B cell (primary cell): ENCODE measurements at regions not wholly inside any gene's neighbourhood (a gene's known extent, or its start where the extent isn't known, plus 50 kb on each side); places are given as distances from the start of the nearest gene placed in this dataset.

Source experiments
- ATAC-seq: fragments of 200-7000 bp; cut with Tn5 transposase; one replicate; pipeline ENCODE4 v1.10.0; 2021; ENCODE audit warnings: low read depth, mild to moderate bottlenecking, moderate number of reproducible peaks, moderate library complexity
- CTCF ChIA-PET: fragments of 350-600 bp; sonication (Branson Sonifier 250); formaldehyde crosslinking; loops from one replicate; lab custom pipeline; 2021; ENCODE audit warnings: antibody characterized with exemption, inconsistent platforms; lab: Charles Lee
- POLR2A ChIA-PET: fragments of 350-600 bp; sonication (Branson Sonifier 250); formaldehyde crosslinking; loops from one replicate; lab custom pipeline; 2021; ENCODE audit warnings: antibody characterized with exemption; lab: Charles Lee
- DNase-seq: peaks from one replicate; pipeline ENCODE4 v3.0.0; 2013
- H2AFZ ChIP-seq: 2 replicates; pipeline ENCODE4 v1.6.1; 2012; ENCODE audit warnings: mild to moderate bottlenecking, low read depth, low read length; ENCODE audit not compliant: insufficient read depth, poor library complexity, severe bottlenecking
- H3K27ac ChIP-seq, 2 donors: 1 replicate in 1 of 2; 2 replicates in 1 of 2; pipeline ENCODE4 v1.5.1; 2012 to 2013; ENCODE audit warnings: low read length in 2 of 2, mild to moderate bottlenecking in 2 of 2, moderate library complexity in 1 of 2
- H3K27me3 ChIP-seq, 4 experiments: fragments of 200-600 bp in 1 of 4; sonication (generic) in 1 of 4; replicated peaks in 1 of 4; 1 replicate in 2 of 4; 2 replicates in 2 of 4; pipeline versions ENCODE4 v1.6.1 to v1.7.0; 2013 to 2016; ENCODE audit warnings: low read length in 3 of 4, mild to moderate bottlenecking in 2 of 4, mixed read lengths in 1 of 4, moderate library complexity in 1 of 4; ENCODE audit not compliant: insufficient read depth in 4 of 4, control insufficient read depth in 3 of 4; ENCODE audit errors: control extremely low read depth in 1 of 4
- H3K36me3 ChIP-seq, 2 experiments: replicated peaks in 1 of 2; 1 replicate in 1 of 2; 2 replicates in 1 of 2; pipeline versions ENCODE4 v1.6.1 to v1.7.1; 2013; ENCODE audit warnings: low read length in 1 of 2; ENCODE audit not compliant: insufficient read depth in 2 of 2, control insufficient read depth in 1 of 2; ENCODE audit errors: control extremely low read depth in 1 of 2, extremely low read depth in 1 of 2
- H3K4me1 ChIP-seq, 2 donors: fragments of 200-600 bp in 1 of 2; sonication (generic) in 1 of 2; 1 replicate in 1 of 2; 2 replicates in 1 of 2; pipeline versions ENCODE4 v1.5.1 to v1.6.1; 2013 to 2017; ENCODE audit warnings: low read length in 2 of 2; ENCODE audit not compliant: control insufficient read depth in 2 of 2, insufficient read depth in 2 of 2
- H3K4me2 ChIP-seq: replicated peaks from 2 replicates; pipeline ENCODE3; 2012; ENCODE audit warnings: mild to moderate bottlenecking, low read depth, low read length; ENCODE audit not compliant: poor library complexity, severe bottlenecking
- H3K4me3 ChIP-seq, 5 experiments: fragments of 200-600 bp in 1 of 5; sonication (generic) in 1 of 5; 1 replicate in 3 of 5; 2 replicates in 2 of 5; pipeline versions ENCODE4 v1.5.1 to v1.7.0; 2011 to 2016; ENCODE audit warnings: low read length in 4 of 5, mild to moderate bottlenecking in 4 of 5, low read depth in 2 of 5, control low read depth in 1 of 5, moderate library complexity in 1 of 5; ENCODE audit not compliant: insufficient read depth in 1 of 5; ENCODE audit errors: control extremely low read depth in 1 of 5, extremely low read depth in 1 of 5
- H3K79me2 ChIP-seq: fragments of 200-600 bp; sonication (generic); one replicate; pipeline ENCODE4 v1.6.0; 2016; ENCODE audit warnings: low read length; ENCODE audit not compliant: control insufficient read depth, insufficient read depth
- H3K9ac ChIP-seq: fragments of 200-600 bp; sonication (generic); 2 replicates; pipeline ENCODE4 v1.6.1; 2017; ENCODE audit warnings: mild to moderate bottlenecking, low read length, moderate library complexity
- H3K9me3 ChIP-seq, 3 donors: one replicate each; pipeline versions ENCODE4 v1.6.1 to v1.7.1; 2013; ENCODE audit warnings: low read length in 2 of 3; ENCODE audit not compliant: control insufficient read depth in 2 of 3, insufficient read depth in 1 of 3; ENCODE audit errors: control extremely low read depth in 1 of 3
- H4K20me1 ChIP-seq: 2 replicates; pipeline ENCODE4 v1.6.0; 2012; ENCODE audit warnings: mild to moderate bottlenecking, low read length; ENCODE audit not compliant: insufficient read depth, control insufficient read depth, poor library complexity, severe bottlenecking
- H3K27ac Mint-ChIP-seq: one replicate; pipeline ENCODE4 v1.8.0; 2021; ENCODE audit warnings: mixed read lengths
- H3K27me3 Mint-ChIP-seq: one replicate; pipeline ENCODE4 v1.8.0; 2021; ENCODE audit warnings: mixed read lengths
- H3K4me1 Mint-ChIP-seq: one replicate; pipeline ENCODE4 v1.8.0; 2021; ENCODE audit warnings: mixed read lengths
- H3K4me3 Mint-ChIP-seq: one replicate; pipeline ENCODE4 v1.8.0; 2021; ENCODE audit warnings: mixed read lengths
- H3K9me3 Mint-ChIP-seq: one replicate; pipeline ENCODE4 v1.8.0; 2022; ENCODE audit warnings: mixed read lengths; ENCODE audit not compliant: insufficient read depth
- EZH2 ChIP-seq: IDR thresholded peaks from 2 replicates; pipeline ENCODE4 v1.6.1; 2012; ENCODE audit warnings: borderline replicate concordance, low read depth, mild to moderate bottlenecking, moderate library complexity, low read length; ENCODE audit not compliant: insufficient read depth, poor library complexity, severe bottlenecking
- WGBS: methylation state at CpG from one replicate; pipeline ENCODE4 v1.1.5; 2013; ENCODE audit warnings: missing lambda C conversion rate; ENCODE audit not compliant: insufficient coverage; 5-methylcytosine and 5-hydroxymethylcytosine counted together
- intact Hi-C: fragments of 100-400 bp; cut with micrococcal nuclease; formaldehyde crosslinking; loops from one replicate; pipeline ENCODE4 v1.10.0; 2022
- TF ChIP-seq, protein P1 (sequence below): fragments of 200-600 bp; IDR thresholded peaks from one replicate; pipeline ENCODE4 v1.8.0; 2022; ENCODE audit warnings: antibody characterized with exemption, mild to moderate bottlenecking

DNA sequence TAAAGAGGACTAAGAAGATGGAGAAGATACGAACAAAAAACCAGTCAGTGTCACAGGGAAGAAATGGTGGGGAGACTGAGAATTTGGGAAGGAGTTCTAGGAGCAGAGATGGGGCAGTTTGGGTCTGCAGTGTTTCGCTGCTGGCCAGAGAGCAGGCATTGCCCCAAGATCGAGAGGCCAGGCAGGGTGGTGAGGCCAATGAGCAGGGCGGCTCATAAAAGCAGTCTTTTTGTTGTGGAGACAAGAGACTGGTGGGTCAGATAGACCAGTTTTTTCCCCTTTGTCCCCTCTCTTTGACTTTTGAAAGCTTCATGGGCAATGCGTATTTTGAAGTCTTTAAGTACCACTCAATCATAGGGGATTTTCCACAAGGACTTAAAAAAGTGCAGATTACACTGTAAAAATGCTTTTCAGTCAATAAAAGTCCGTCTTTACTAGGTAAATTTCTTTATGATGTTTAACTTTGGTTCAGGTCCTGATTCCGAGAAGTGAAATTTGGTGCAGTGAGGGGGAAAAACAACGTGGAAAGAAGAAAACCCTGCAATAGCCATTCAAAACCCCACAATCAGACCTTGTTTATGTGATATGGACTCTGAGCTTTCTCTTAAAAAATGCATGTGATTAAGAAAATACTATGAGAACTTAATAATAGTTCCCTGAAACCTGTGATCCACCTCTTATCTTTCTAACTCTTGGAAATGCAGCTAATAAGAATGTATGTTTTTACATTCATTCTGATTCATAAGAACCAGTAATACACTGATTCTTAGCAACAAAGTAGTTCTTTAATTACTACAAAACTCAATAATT is 338.9 kb downstream of the KLF5 start:
- Histone ChIP-seq H3K4me3 (no peak overlapping the region), H3K36me3 (no peaks in the 10 kb centered on the region), H3K79me2 (no peaks in the 10 kb centered on the region), H3K27me3 (no peaks in the 10 kb centered on the region), H4K20me1 (no peaks in the 10 kb centered on the region), H3K27ac (no peak overlapping the region), H3K9ac (no peak overlapping the region), H2AFZ (no peak overlapping the region), H3K9me3 (no peaks in the 10 kb centered on the region), H3K4me2 (no peak overlapping the region), H3K4me1 (no peaks in the 10 kb centered on the region)
- Mint-ChIP-seq H3K27me3 (no peaks in the 10 kb centered on the region), H3K9me3 (no peaks in the 10 kb centered on the region), H3K4me1 (no peaks in the 10 kb centered on the region), H3K4me3 (no peak overlapping the region), H3K27ac (no peak overlapping the region)
- ATAC-seq: no peak
- CTCF ChIA-PET: no interaction called here
- intact Hi-C loops: no loop called here
- POLR2A ChIA-PET: no interaction called here
- no peak for DNase-seq
- WGBS: 63% methylated on average over 4 of the region's 8 CpGs
- TF ChIP-seq EZH2: no peak
- TF ChIP-seq, protein P1, sequence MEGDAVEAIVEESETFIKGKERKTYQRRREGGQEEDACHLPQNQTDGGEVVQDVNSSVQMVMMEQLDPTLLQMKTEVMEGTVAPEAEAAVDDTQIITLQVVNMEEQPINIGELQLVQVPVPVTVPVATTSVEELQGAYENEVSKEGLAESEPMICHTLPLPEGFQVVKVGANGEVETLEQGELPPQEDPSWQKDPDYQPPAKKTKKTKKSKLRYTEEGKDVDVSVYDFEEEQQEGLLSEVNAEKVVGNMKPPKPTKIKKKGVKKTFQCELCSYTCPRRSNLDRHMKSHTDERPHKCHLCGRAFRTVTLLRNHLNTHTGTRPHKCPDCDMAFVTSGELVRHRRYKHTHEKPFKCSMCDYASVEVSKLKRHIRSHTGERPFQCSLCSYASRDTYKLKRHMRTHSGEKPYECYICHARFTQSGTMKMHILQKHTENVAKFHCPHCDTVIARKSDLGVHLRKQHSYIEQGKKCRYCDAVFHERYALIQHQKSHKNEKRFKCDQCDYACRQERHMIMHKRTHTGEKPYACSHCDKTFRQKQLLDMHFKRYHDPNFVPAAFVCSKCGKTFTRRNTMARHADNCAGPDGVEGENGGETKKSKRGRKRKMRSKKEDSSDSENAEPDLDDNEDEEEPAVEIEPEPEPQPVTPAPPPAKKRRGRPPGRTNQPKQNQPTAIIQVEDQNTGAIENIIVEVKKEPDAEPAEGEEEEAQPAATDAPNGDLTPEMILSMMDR: no peak

DNA sequence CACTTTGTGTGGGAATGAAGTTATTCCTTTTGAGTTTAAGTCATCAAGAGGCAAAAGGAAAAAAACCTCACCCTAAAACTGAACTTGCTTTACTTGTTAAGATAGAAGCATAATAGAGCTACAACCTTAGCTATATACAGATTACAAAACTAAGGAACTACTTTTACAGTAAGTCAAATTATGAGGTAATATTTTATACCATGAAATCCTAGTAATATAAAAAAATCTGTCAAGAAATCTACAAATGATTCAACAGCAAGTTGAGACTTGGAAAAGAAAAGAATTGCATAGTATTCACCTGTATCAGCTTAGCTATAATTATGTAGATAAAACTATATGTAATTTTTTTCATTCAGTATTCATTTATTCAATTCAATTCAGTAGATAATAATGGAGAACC is 335.3 kb downstream of the KLF5 start:
- peaks cover 7% of the 10 kb centered on the region for H3K9me3 Mint-ChIP-seq
- H3K4me1 Mint-ChIP-seq: no peaks in the 10 kb centered on the region
- no peaks in the 10 kb centered on the region for H3K27me3 Mint-ChIP-seq
- Histone ChIP-seq H3K27ac (no peak overlapping the region), H2AFZ (no peak overlapping the region), H4K20me1 (no peaks in the 10 kb centered on the region), H3K4me3 (no peak overlapping the region), H3K27me3 (no peaks in the 10 kb centered on the region), H3K79me2 (no peaks in the 10 kb centered on the region), H3K9ac (no peak overlapping the region), H3K9me3 (no peaks in the 10 kb centered on the region), H3K36me3 (no peaks in the 10 kb centered on the region), H3K4me2 (no peak overlapping the region), H3K4me1 (no peaks in the 10 kb centered on the region)
- H3K4me3 Mint-ChIP-seq: no peak overlapping the region
- CTCF ChIA-PET: no interaction called here
- TF ChIP-seq EZH2: no peak
- TF ChIP-seq, protein P1: no peak
- POLR2A ChIA-PET: no interaction called here
- no peak for ATAC-seq
- no peak overlapping the region for H3K27ac Mint-ChIP-seq
- no peak for DNase-seq
- intact Hi-C loops: no loop called here
